ENCODE measurements at regions not wholly inside any gene's neighbourhood (a gene's known extent, or its start where the extent isn't known, plus 50 kb on each side); places are given as distances from the start of the nearest gene placed in this dataset.

GRCh38 chr5:85140471-85140870, 755.8 kb upstream of the EDIL3 start:
- TF ChIP-seq CTCF (conservative IDR thresholded peaks at IDR 0.05; ENCODE audit: low read length) (no peak), EZH2phosphoT487 (IDR thresholded peaks at IDR 0.05; ENCODE audit: borderline replicate concordance) (no peak)

Data from Loucy (cell line).